ENCODE measurements at regions not wholly inside any gene's neighbourhood (a gene's known extent, or its start where the extent isn't known, plus 50 kb on each side); places are given as distances from the start of the nearest gene placed in this dataset.
A peak's percentile ranks its signal among the peaks of the same experiment; 100 is the strongest.

- Histone ChIP-seq H3K36me3 (ENCODE audit: control insufficient read depth, insufficient read depth, low read length) (no peaks in the 10 kb centered on the region), H4K20me1 (ENCODE audit: control insufficient read depth, extremely low read depth, insufficient read depth, low read length) (no peaks in the 10 kb centered on the region), H3K9ac (ENCODE audit: insufficient read depth, low read length) (no peak overlapping the region), H3K27ac (ENCODE audit: insufficient read depth, low read length) (no peak overlapping the region), H3K4me1 (ENCODE audit: control insufficient read depth, extremely low read depth, insufficient read depth, low read length) (no peaks in the 10 kb centered on the region), H3K4me3 (replicated peaks in 1 of 4; ENCODE audit: control extremely low read depth in 1 of 4, insufficient read depth in 1 of 4, low read depth in 3 of 4, low read length in 4 of 4) (no peak overlapping the region), H3K79me2 (ENCODE audit: control insufficient read depth, insufficient read depth, low read length) (no peaks in the 10 kb centered on the region), H3K4me2 (ENCODE audit: extremely low read depth, insufficient read depth, low read length) (no peak overlapping the region), H2AFZ (ENCODE audit: low read length) (no peak overlapping the region), H3K9me3 (ENCODE audit: control insufficient read depth, insufficient read depth, low read depth, low read length) (no peaks in the 10 kb centered on the region), H3K27me3 (ENCODE audit: control insufficient read depth, insufficient read depth, low read length) (no peaks in the 10 kb centered on the region)
- DNase-seq (ENCODE audit: low read depth in 2 of 2): peak; percentile 1 to 11
- TF ChIP-seq EZH2 (IDR thresholded peaks at IDR 0.05; ENCODE audit: low read length, missing control alignments): no peak
- TF ChIP-seq, protein P1, sequence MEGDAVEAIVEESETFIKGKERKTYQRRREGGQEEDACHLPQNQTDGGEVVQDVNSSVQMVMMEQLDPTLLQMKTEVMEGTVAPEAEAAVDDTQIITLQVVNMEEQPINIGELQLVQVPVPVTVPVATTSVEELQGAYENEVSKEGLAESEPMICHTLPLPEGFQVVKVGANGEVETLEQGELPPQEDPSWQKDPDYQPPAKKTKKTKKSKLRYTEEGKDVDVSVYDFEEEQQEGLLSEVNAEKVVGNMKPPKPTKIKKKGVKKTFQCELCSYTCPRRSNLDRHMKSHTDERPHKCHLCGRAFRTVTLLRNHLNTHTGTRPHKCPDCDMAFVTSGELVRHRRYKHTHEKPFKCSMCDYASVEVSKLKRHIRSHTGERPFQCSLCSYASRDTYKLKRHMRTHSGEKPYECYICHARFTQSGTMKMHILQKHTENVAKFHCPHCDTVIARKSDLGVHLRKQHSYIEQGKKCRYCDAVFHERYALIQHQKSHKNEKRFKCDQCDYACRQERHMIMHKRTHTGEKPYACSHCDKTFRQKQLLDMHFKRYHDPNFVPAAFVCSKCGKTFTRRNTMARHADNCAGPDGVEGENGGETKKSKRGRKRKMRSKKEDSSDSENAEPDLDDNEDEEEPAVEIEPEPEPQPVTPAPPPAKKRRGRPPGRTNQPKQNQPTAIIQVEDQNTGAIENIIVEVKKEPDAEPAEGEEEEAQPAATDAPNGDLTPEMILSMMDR (conservative IDR thresholded peaks at IDR 0.05 in 1 of 2, IDR thresholded peaks at IDR 0.05 in 1 of 2; ENCODE audit: low read depth in 1 of 2, low read length in 2 of 2): no peak
These were observed 187.9 kb upstream of the STXBP6 start for GRCh38 chr14:25237845-25238244.

GRCh38 chr14:25233613-25234012 is 183.7 kb upstream of the STXBP6 start:
- TF ChIP-seq, protein P1 (conservative IDR thresholded peaks at IDR 0.05 in 1 of 2, IDR thresholded peaks at IDR 0.05 in 1 of 2; ENCODE audit: low read depth in 1 of 2, low read length in 2 of 2): no peak
- no peak for TF ChIP-seq EZH2 (IDR thresholded peaks at IDR 0.05; ENCODE audit: low read length, missing control alignments)
- Histone ChIP-seq H3K4me2 (ENCODE audit: extremely low read depth, insufficient read depth, low read length) (no peak overlapping the region), H3K36me3 (ENCODE audit: control insufficient read depth, insufficient read depth, low read length) (no peaks in the 10 kb centered on the region)

DNA sequence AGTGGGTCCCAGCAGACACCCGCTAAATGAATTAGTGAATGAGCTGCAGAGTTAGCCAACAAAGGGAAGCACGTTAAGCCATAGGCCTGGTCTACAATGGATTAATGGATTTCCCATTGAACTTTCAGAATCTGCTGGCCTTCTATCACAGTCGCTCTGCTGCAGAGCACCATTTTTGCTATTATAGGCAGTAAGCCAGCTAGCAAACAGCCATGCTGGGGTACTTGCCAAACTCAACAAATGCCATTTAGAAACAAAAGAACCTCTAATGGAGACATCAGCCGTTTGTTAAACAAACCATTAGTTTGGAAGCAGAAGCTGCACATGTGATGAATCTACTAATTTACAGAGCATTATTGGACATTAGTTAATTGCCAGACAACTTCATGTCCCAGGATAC is 181.1 kb upstream of the STXBP6 start:
- H3K9me3 ChIP-seq (ENCODE audit: control insufficient read depth, insufficient read depth, low read depth, low read length): no peaks in the 10 kb centered on the region
- H3K79me2 ChIP-seq (ENCODE audit: control insufficient read depth, insufficient read depth, low read length): no peaks in the 10 kb centered on the region
- no peaks in the 10 kb centered on the region for H4K20me1 ChIP-seq (ENCODE audit: control insufficient read depth, extremely low read depth, insufficient read depth, low read length)
- TF ChIP-seq, protein P1 (conservative IDR thresholded peaks at IDR 0.05 in 1 of 2, IDR thresholded peaks at IDR 0.05 in 1 of 2; ENCODE audit: low read depth in 1 of 2, low read length in 2 of 2): no peak
- no peak overlapping the region for H3K9ac ChIP-seq (ENCODE audit: insufficient read depth, low read length)
- no peaks in the 10 kb centered on the region for H3K4me1 ChIP-seq (ENCODE audit: control insufficient read depth, extremely low read depth, insufficient read depth, low read length)
- H3K27me3 ChIP-seq (ENCODE audit: control insufficient read depth, insufficient read depth, low read length): no peaks in the 10 kb centered on the region
- H3K36me3 ChIP-seq (ENCODE audit: control insufficient read depth, insufficient read depth, low read length): no peaks in the 10 kb centered on the region
- no peak overlapping the region for H3K4me3 ChIP-seq (replicated peaks in 1 of 4; ENCODE audit: control extremely low read depth in 1 of 4, insufficient read depth in 1 of 4, low read depth in 3 of 4, low read length in 4 of 4)
- no peak overlapping the region for H3K4me2 ChIP-seq (ENCODE audit: extremely low read depth, insufficient read depth, low read length)
- H3K27ac ChIP-seq (ENCODE audit: insufficient read depth, low read length): no peak overlapping the region
- no peak overlapping the region for H2AFZ ChIP-seq (ENCODE audit: low read length)
- DNase-seq (ENCODE audit: low read depth in 2 of 2): no peak

More at GRCh38 chr14:25233613-25234012, 183.7 kb upstream of the STXBP6 start:
- Histone ChIP-seq H3K27ac (ENCODE audit: insufficient read depth, low read length) (no peak overlapping the region), H3K4me3 (replicated peaks in 1 of 4; ENCODE audit: control extremely low read depth in 1 of 4, insufficient read depth in 1 of 4, low read depth in 3 of 4, low read length in 4 of 4) (no peak overlapping the region), H3K79me2 (ENCODE audit: control insufficient read depth, insufficient read depth, low read length) (no peaks in the 10 kb centered on the region), H3K9me3 (ENCODE audit: control insufficient read depth, insufficient read depth, low read depth, low read length) (no peaks in the 10 kb centered on the region), H3K27me3 (ENCODE audit: control insufficient read depth, insufficient read depth, low read length) (no peaks in the 10 kb centered on the region), H4K20me1 (ENCODE audit: control insufficient read depth, extremely low read depth, insufficient read depth, low read length) (no peaks in the 10 kb centered on the region), H2AFZ (ENCODE audit: low read length) (no peak overlapping the region), H3K4me1 (ENCODE audit: control insufficient read depth, extremely low read depth, insufficient read depth, low read length) (no peaks in the 10 kb centered on the region), H3K9ac (ENCODE audit: insufficient read depth, low read length) (no peak overlapping the region)
- DNase-seq (ENCODE audit: low read depth in 2 of 2): no peak

All from fibroblast of lung (primary cell).